RWPE2 (cell line): ENCODE measurements at regions not wholly inside any gene's neighbourhood (a gene's known extent, or its start where the extent isn't known, plus 50 kb on each side); places are given as distances from the start of the nearest gene placed in this dataset.

Experiments used
- ATAC-seq: fragments of 200-7000 bp; cut with Tn5 transposase; 3 replicates; pipeline ENCODE4 v1.9.1; 2021; ENCODE audit warnings: low read depth
- DNase-seq: peaks from one replicate; pipeline ENCODE4 v3.0.0-alpha.2; 2020; ENCODE audit warnings: low spot score
- H3K27ac ChIP-seq: fragments of 450-650 bp; 2 replicates; pipeline ENCODE4 v1.5.1; 2017; ENCODE audit warnings: mild to moderate bottlenecking; ENCODE audit not compliant: poor library complexity, severe bottlenecking
- H3K27me3 ChIP-seq: fragments of 250-450 bp; sonication (Bioruptor Pico); 2 replicates; pipeline ENCODE4 v1.5.1; 2021; ENCODE audit warnings: mild to moderate bottlenecking, moderate library complexity; ENCODE audit not compliant: insufficient read depth, poor library complexity, severe bottlenecking
- H3K36me3 ChIP-seq: fragments of 250-450 bp; sonication (Bioruptor Pico); 2 replicates; pipeline ENCODE4 v1.5.1; 2020; ENCODE audit warnings: low read depth, mild to moderate bottlenecking, moderate library complexity
- H3K4me1 ChIP-seq: fragments of 250-450 bp; sonication (Bioruptor Pico); 2 replicates; pipeline ENCODE4 v1.5.1; 2021; ENCODE audit warnings: mild to moderate bottlenecking, moderate library complexity; ENCODE audit not compliant: insufficient read depth, poor library complexity, severe bottlenecking
- H3K4me3 ChIP-seq: fragments of 250-450 bp; sonication (Bioruptor Pico); 2 replicates; pipeline ENCODE4 v1.5.1; 2021; ENCODE audit warnings: mild to moderate bottlenecking, moderate library complexity; ENCODE audit not compliant: severe bottlenecking
- H3K9me3 ChIP-seq: fragments of 250-450 bp; sonication (Bioruptor Pico); 2 replicates; pipeline ENCODE4 v1.5.1; 2021; ENCODE audit warnings: mild to moderate bottlenecking, moderate library complexity; ENCODE audit not compliant: severe bottlenecking
- TF ChIP-seq, protein P1 (sequence below): fragments of 450-650 bp; IDR thresholded peaks from one replicate; pipeline ENCODE4 v1.5.1; 2017; ENCODE audit warnings: mild to moderate bottlenecking, moderate library complexity; ENCODE audit not compliant: poor library complexity, severe bottlenecking

DNA sequence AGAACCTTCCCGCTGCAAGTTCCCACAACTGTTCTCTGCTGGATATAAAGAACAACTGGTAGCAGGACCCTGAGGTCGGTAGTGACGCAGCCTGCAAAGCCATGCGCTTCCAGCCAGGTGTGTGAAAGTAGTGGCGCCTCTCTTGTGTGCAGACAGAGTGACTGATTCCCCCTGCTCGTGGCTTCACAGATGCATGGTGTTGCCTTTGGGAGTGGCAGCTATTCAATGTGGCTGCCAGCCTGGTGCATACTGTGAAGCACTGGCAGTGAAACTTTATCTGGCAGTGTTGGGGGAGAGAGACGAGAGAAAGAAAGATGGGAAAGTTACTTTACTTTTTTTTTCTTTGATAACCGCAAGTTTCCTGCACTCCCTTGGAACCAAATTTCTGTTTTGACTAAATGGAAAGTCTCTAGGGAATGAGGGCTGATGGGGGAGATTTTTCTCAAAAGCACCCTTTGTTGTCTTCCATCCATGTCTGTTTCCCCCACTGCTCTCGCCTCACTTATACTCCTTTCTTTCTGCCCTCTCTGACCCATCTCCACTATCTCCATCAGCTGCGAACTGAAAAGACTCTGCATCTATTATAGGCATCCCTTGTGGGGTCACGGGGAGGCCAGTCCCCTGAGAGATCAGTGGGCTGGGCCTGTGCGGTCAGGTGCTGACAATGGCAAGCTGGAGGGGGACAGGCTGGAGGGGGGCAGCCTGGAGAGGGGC, 90.0 kb upstream of the TNP1 start:
- no peak for DNase-seq
- TF ChIP-seq, protein P1, sequence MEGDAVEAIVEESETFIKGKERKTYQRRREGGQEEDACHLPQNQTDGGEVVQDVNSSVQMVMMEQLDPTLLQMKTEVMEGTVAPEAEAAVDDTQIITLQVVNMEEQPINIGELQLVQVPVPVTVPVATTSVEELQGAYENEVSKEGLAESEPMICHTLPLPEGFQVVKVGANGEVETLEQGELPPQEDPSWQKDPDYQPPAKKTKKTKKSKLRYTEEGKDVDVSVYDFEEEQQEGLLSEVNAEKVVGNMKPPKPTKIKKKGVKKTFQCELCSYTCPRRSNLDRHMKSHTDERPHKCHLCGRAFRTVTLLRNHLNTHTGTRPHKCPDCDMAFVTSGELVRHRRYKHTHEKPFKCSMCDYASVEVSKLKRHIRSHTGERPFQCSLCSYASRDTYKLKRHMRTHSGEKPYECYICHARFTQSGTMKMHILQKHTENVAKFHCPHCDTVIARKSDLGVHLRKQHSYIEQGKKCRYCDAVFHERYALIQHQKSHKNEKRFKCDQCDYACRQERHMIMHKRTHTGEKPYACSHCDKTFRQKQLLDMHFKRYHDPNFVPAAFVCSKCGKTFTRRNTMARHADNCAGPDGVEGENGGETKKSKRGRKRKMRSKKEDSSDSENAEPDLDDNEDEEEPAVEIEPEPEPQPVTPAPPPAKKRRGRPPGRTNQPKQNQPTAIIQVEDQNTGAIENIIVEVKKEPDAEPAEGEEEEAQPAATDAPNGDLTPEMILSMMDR: no peak
- Histone ChIP-seq H3K4me3 (no peak overlapping the region), H3K36me3 (no peaks in the 10 kb centered on the region), H3K27ac (no peak overlapping the region), H3K4me1 (no peaks in the 10 kb centered on the region), H3K9me3 (no peaks in the 10 kb centered on the region), H3K27me3 (no peaks in the 10 kb centered on the region)
- no peak for ATAC-seq

DNA sequence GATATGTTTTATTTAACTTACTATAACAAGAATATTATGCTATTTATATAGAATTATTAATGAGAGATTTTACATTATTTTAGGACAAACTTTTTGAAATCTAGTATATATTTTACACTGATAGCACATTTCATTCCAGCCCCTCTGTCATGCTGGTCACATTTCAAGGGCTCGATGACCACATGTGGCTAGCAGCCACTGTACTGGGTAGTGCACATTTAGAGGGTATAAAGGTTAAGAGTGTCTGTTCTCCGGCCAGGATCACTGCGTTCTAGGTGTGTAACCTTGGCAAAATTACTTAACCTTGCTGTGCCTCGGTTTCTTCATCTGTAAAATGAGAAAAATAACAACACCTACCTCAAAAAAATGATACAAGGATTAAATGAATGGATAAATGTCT, 87.2 kb upstream of the TNP1 start:
- no peaks in the 10 kb centered on the region for H3K36me3 ChIP-seq
- no peaks in the 10 kb centered on the region for H3K4me1 ChIP-seq
- no peak overlapping the region for H3K27ac ChIP-seq
- no peak for DNase-seq
- H3K4me3 ChIP-seq: no peak overlapping the region
- no peak for ATAC-seq
- no peaks in the 10 kb centered on the region for H3K27me3 ChIP-seq
- TF ChIP-seq, protein P1: no peak
- no peaks in the 10 kb centered on the region for H3K9me3 ChIP-seq

DNA sequence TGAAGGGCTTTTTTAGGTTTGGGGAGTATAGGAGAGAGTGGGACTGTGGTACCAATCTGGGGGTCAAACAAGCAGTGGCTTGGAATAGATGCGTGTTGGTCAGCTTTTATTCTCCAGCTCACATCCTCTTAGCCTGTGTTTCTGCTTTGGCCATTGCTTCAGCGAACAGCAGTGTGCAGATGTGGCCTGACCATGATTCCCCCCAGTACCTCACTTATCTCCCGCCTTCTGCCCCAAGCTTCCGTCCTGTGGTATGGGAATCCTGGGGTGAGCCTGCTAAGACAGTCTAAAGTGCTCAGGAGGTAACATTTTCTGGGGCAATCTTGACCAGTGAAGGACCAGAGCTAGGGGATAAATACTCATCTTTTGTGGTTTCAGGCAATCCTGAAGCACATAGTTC, 84.9 kb upstream of the TNP1 start:
- DNase-seq: no peak
- Histone ChIP-seq H3K4me1 (no peaks in the 10 kb centered on the region), H3K27ac (no peak overlapping the region), H3K4me3 (no peak overlapping the region), H3K27me3 (no peaks in the 10 kb centered on the region), H3K36me3 (no peaks in the 10 kb centered on the region), H3K9me3 (no peaks in the 10 kb centered on the region)
- ATAC-seq: no peak
- TF ChIP-seq, protein P1: no peak

DNA sequence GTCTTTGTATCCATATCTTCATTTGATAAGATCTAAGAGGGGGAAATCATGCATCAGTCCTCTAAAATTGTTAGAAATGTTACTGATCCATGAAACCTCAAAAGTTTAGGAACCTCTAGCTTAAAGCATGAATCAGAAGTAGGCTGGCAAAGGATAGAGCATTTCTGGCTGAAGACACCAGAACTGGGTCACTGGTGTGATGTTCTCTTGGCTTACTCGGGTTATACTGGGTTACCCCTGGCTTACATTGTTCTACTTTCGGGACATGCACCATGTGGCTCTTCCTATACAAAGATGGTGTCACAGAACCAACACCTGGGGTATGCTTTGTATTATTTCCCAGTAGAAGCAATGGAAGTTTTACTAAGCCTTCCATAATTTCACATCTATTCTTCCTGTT, 83.2 kb upstream of the TNP1 start:
- H3K4me3 ChIP-seq: no peak overlapping the region
- TF ChIP-seq, protein P1: no peak
- H3K4me1 ChIP-seq: no peaks in the 10 kb centered on the region
- ATAC-seq (no peak), DNase-seq (no peak)
- no peaks in the 10 kb centered on the region for H3K9me3 ChIP-seq
- H3K27ac ChIP-seq: no peak overlapping the region
- H3K27me3 ChIP-seq: no peaks in the 10 kb centered on the region
- H3K36me3 ChIP-seq: no peaks in the 10 kb centered on the region

DNA sequence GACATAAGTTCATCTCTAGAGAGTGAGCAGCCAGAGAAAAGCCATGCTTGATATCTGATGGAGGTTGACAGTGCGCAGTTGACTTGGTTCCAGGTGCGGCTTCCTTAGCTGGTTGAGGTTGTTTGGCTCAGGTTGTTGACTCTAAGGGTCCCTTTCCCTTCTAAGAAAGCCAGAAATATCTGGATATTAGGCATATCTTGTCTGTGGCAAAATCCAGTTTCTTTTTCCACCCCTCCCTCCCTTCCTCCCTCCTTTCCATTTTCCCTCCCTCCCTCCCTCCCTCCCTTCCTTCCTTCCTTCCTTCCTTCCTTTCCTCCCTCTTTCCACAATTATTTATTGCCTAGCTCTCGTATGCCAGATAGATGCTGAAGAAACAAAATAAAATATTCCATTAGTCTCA, 82.6 kb upstream of the TNP1 start:
- DNase-seq: no peak
- no peaks in the 10 kb centered on the region for H3K9me3 ChIP-seq
- no peaks in the 10 kb centered on the region for H3K27me3 ChIP-seq
- H3K36me3 ChIP-seq: no peaks in the 10 kb centered on the region
- no peak for ATAC-seq
- TF ChIP-seq, protein P1: no peak
- no peak overlapping the region for H3K4me3 ChIP-seq
- H3K27ac ChIP-seq: no peak overlapping the region
- no peaks in the 10 kb centered on the region for H3K4me1 ChIP-seq
